HEK293T (cell line): ENCODE measurements at regions not wholly inside any gene's neighbourhood (a gene's known extent, or its start where the extent isn't known, plus 50 kb on each side); places are given as distances from the start of the nearest gene placed in this dataset.

ENCODE experiments used
- BHLHE40 ChIP-seq: fragments of 450-650 bp; IDR thresholded peaks from 2 replicates; pipeline ENCODE4 v1.6.1; 2016; ENCODE audit warnings: mild to moderate bottlenecking, moderate library complexity, borderline replicate concordance
- CTBP1 ChIP-seq: fragments of 450-650 bp; IDR thresholded peaks from 2 replicates; pipeline ENCODE4 v1.6.1; 2016; ENCODE audit warnings: borderline replicate concordance
- FOXA1 ChIP-seq: fragments of 450-650 bp; IDR thresholded peaks from 2 replicates; pipeline ENCODE4 v1.6.1; 2016; ENCODE audit warnings: mild to moderate bottlenecking
- FOXK2 ChIP-seq: fragments of 450-650 bp; IDR thresholded peaks from 2 replicates; pipeline ENCODE4 v1.6.1; 2016; ENCODE audit warnings: mild to moderate bottlenecking
- FOXM1 ChIP-seq: fragments of 450-650 bp; IDR thresholded peaks from 2 replicates; pipeline ENCODE4 v1.6.1; 2017; ENCODE audit warnings: mild to moderate bottlenecking, borderline replicate concordance
- HDGF ChIP-seq: fragments of 450-650 bp; IDR thresholded peaks from 2 replicates; pipeline ENCODE4 v1.6.1; 2017; ENCODE audit warnings: antibody characterized with exemption, borderline replicate concordance
- LEF1 ChIP-seq: fragments of 450-650 bp; IDR thresholded peaks from 2 replicates; pipeline ENCODE4 v1.6.1; 2017; ENCODE audit warnings: mild to moderate bottlenecking, borderline replicate concordance
- NFRKB ChIP-seq: fragments of 450-650 bp; IDR thresholded peaks from 2 replicates; pipeline ENCODE4 v1.6.1; 2016; ENCODE audit warnings: mild to moderate bottlenecking, moderate library complexity
- SP1 ChIP-seq: fragments of 450-650 bp; IDR thresholded peaks from 2 replicates; pipeline ENCODE4 v1.6.1; 2017
- TARDBP ChIP-seq: fragments of 450-650 bp; IDR thresholded peaks from 2 replicates; pipeline ENCODE4 v1.6.1; 2016
- ZNF384 ChIP-seq: fragments of 450-650 bp; IDR thresholded peaks from 2 replicates; pipeline ENCODE4 v1.6.1; 2016

DNA sequence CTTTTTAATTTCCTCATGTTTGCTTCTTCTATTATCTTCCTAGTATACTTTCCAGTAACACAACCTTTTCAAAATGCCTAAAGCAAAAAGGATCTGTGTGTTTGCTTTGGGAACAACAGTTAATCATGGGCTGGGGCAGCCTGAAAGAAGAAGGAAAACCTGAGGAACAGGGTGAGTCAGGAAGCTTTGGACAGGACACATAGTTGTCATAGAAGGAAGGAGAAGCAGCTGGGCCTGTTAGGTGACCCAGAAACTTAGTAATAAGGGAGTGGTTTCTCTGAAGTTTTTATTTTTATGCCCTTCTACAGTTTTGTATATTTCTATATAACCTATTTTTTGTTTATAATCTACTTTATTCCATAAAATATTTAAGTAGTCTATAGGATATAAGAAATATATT is 61.4 kb downstream of the CD24 start:
- TF ChIP-seq SP1 = no peak
- TF ChIP-seq FOXM1 = no peak
- TF ChIP-seq BHLHE40 = no peak
- TF ChIP-seq TARDBP = no peak
- TF ChIP-seq LEF1 = no peak
- TF ChIP-seq FOXA1 = no peak
- TF ChIP-seq HDGF = no peak
- no peak for TF ChIP-seq CTBP1
- TF ChIP-seq ZNF384 = no peak
- no peak for TF ChIP-seq FOXK2
- no peak for TF ChIP-seq NFRKB
